ENCODE measurements at regions not wholly inside any gene's neighbourhood (a gene's known extent, or its start where the extent isn't known, plus 50 kb on each side); places are given as distances from the start of the nearest gene placed in this dataset.

DNA sequence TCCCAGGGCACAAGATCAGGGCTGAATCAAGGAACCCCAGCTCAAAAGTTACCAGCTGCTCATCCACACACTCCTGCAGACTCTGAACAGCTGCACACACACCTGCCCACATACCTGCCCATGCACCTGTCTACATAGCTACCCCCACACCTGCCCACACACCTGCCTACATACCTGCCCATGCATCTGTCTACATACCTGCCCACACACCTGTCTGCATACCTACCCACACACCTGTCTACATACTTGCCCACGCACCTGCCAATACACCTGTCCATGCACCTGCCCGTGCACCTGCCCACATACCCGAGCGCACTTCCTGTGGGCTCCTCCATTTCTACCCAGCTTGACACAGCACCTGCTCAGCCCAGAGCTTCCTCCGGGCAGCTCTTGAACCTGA lies 122.8 kb upstream of the AGAP1 start:
- Histone ChIP-seq H3K27me3 (peaks cover 0 to 28% (median 0%) of the 10 kb centered on the region in 4 donors), H3K4me3 (no peak overlapping the region), H3K36me3 (no peaks in the 10 kb centered on the region), H3K27ac (no peak overlapping the region), H3K9me3 (no peaks in the 10 kb centered on the region), H3K4me1 (peaks cover 0 to 6% (median 0%) of the 10 kb centered on the region in 3 donors)
- no peak for DNase-seq
- TF ChIP-seq POLR2A (IDR thresholded peaks at IDR 0.05) = no peak
- TF ChIP-seq, protein P1, sequence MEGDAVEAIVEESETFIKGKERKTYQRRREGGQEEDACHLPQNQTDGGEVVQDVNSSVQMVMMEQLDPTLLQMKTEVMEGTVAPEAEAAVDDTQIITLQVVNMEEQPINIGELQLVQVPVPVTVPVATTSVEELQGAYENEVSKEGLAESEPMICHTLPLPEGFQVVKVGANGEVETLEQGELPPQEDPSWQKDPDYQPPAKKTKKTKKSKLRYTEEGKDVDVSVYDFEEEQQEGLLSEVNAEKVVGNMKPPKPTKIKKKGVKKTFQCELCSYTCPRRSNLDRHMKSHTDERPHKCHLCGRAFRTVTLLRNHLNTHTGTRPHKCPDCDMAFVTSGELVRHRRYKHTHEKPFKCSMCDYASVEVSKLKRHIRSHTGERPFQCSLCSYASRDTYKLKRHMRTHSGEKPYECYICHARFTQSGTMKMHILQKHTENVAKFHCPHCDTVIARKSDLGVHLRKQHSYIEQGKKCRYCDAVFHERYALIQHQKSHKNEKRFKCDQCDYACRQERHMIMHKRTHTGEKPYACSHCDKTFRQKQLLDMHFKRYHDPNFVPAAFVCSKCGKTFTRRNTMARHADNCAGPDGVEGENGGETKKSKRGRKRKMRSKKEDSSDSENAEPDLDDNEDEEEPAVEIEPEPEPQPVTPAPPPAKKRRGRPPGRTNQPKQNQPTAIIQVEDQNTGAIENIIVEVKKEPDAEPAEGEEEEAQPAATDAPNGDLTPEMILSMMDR (IDR thresholded peaks at IDR 0.05) = no peak
- 89 to 91% methylated on average over 5 of the region's 5 CpGs for WGBS, 2 donors
- intact Hi-C loops (cut with DNase I) = no loop called here

DNA sequence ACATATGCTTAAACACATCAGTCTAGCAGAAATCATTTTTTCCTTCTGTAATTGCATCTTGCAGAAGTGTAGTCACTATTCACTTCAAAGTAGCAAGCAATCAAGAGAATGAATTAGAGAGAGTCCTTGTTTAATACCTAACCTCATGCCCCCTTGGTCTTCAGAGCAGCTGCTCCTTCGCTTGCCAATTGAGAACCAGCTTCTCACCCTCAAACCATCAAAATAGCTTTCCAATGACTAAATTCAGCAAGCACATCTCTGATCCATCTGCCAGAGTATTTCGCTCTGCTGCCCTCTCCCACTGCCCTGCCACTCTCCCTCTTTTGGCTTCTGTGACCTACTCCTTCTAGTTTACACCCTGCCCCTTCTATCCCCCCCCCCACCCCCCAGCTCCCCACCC lies 120.7 kb upstream of the AGAP1 start:
- intact Hi-C loops (cut with DNase I) = no loop called here
- no peak for DNase-seq
- TF ChIP-seq, protein P1 (IDR thresholded peaks at IDR 0.05) = no peak
- no peak for TF ChIP-seq POLR2A (IDR thresholded peaks at IDR 0.05)
- Histone ChIP-seq H3K4me1 (no peaks in the 10 kb centered on the region), H3K36me3 (no peaks in the 10 kb centered on the region), H3K27me3 (peaks cover 0 to 25% (median 0%) of the 10 kb centered on the region in 4 donors), H3K9me3 (no peaks in the 10 kb centered on the region), H3K27ac (no peak overlapping the region), H3K4me3 (no peak overlapping the region)
- WGBS, 2 donors = 66 to 79% methylated on average over 2 of the region's 2 CpGs

DNA sequence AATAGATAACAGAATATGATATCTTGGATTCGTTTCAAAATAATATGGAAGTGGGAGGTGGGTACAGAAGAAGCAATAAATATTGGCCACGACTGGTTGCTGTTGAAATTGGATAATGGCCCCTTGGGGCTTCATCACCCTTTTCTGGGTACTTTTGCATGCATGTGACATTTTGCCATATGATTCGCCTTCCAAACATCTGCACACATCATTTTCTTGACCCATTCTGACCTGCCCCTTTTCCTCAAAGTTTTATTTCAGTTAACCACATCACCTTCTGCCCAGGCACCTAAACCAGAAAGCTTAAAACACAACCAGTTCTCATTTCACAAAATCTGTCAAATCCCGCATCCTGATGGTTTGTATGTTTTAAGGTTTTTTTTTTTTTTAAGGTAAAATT lies 116.7 kb upstream of the AGAP1 start:
- TF ChIP-seq POLR2A (IDR thresholded peaks at IDR 0.05) = no peak
- TF ChIP-seq, protein P1 (IDR thresholded peaks at IDR 0.05) = no peak
- H3K27ac ChIP-seq = no peak overlapping the region
- H3K36me3 ChIP-seq = no peaks in the 10 kb centered on the region
- no peak for DNase-seq
- no peaks in the 10 kb centered on the region for H3K4me1 ChIP-seq
- 78% methylated on average over 4 of the region's 4 CpGs for WGBS, 2 donors
- no peaks in the 10 kb centered on the region for H3K9me3 ChIP-seq
- peaks cover 0 to 12% (median 0%) of the 10 kb centered on the region in 4 donors for H3K27me3 ChIP-seq
- intact Hi-C loops (cut with DNase I) = no loop called here
- H3K4me3 ChIP-seq = no peak overlapping the region

DNA sequence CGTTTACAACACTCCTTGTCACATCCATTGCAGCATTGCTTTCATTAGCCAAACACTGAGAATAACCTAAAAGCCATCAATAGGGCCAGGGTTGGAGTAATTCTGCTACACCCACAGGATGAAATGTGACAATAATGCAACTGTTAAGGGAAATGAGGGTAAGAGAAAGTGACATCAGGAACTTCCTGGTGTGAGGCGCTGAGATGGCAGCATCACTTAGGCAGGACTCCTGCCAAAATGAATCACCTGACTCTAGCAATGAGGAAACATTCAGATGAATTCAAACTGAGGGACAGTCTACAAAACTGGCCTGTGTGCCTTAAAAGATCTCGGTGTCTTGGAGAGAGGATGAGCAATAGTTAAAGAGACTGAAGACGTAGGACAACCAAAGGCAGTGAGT lies 115.6 kb upstream of the AGAP1 start:
- TF ChIP-seq, protein P1 (IDR thresholded peaks at IDR 0.05) = no peak
- TF ChIP-seq POLR2A (IDR thresholded peaks at IDR 0.05) = no peak
- intact Hi-C loops (cut with DNase I) = no loop called here
- WGBS, 2 donors = 36 to 40% methylated on average over 4 of the region's 4 CpGs

DNA sequence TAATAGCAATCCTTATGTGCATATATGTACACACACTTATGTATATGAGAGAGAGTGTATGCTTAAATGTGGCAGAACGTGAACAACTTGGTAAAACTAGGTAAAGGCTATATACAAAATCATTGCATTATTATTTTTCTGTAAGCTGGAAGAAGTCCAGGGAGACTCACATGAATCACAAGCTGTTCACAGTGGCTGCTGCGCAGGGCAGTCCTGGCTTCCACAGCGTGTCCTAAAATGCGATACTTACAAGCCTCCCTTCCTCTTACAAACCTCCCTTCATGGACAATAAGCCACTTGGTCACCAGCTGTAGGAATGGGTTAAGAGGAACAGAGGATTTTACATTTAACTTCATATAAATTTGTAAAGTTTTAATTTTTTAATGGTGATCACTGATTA lies 114.9 kb upstream of the AGAP1 start:
- intact Hi-C loops (cut with DNase I) = no loop called here
- no peaks in the 10 kb centered on the region for H3K36me3 ChIP-seq
- TF ChIP-seq, protein P1 (IDR thresholded peaks at IDR 0.05) = no peak
- TF ChIP-seq POLR2A (IDR thresholded peaks at IDR 0.05) = no peak
- WGBS, 2 donors = 79 to 85% methylated on average over 4 of the region's 4 CpGs
- no peak overlapping the region for H3K4me3 ChIP-seq
- H3K4me1 ChIP-seq = no peaks in the 10 kb centered on the region
- no peak overlapping the region for H3K27ac ChIP-seq
- DNase-seq = no peak
- H3K9me3 ChIP-seq = no peaks in the 10 kb centered on the region
- peaks cover 0 to 7% (median 0%) of the 10 kb centered on the region in 4 donors for H3K27me3 ChIP-seq

More for the DNA sequence above, 115.6 kb upstream of the AGAP1 start:
- DNase-seq = no peak
- no peak overlapping the region for H3K4me3 ChIP-seq
- H3K36me3 ChIP-seq = no peaks in the 10 kb centered on the region
- H3K27me3 ChIP-seq = peaks cover 0 to 12% (median 0%) of the 10 kb centered on the region in 4 donors
- no peaks in the 10 kb centered on the region for H3K4me1 ChIP-seq
- no peaks in the 10 kb centered on the region for H3K9me3 ChIP-seq
- H3K27ac ChIP-seq = no peak overlapping the region
